HepG2 (cell line): ENCODE measurements at regions not wholly inside any gene's neighbourhood (a gene's known extent, or its start where the extent isn't known, plus 50 kb on each side); places are given as distances from the start of the nearest gene placed in this dataset.

ENCODE experiments used
- ATAC-seq: fragments of 200-7000 bp; cut with Tn5 transposase; 3 replicates; pipeline ENCODE4 v1.9.1; 2020; ENCODE audit warnings: mild to moderate bottlenecking, moderate library complexity
- BruUV-seq: library from RNA; stranded (reverse); fragments of 400-500 nt; replicated peaks from 2 replicates; lab custom pipeline; 2021; lab: Mats Ljungman, UMichigan
- CTCF ChIA-PET: fragments of 300-600 bp; formaldehyde crosslinking; extraction: SDS; loops from one replicate; lab custom pipeline; 2021; ENCODE audit warnings: low total read pairs, inconsistent platforms, low intra/inter-chr PET ratio; lab: Yijun Ruan, JAX
- POLR2A ChIA-PET: fragments of 350-600 bp; sonication (Branson Sonifier 250); formaldehyde crosslinking; loops from one replicate; lab custom pipeline; 2020; ENCODE audit warnings: antibody characterized with exemption, inconsistent platforms; lab: Yijun Ruan, JAX
- DNase-seq: peaks from one replicate; pipeline ENCODE4 v3.0.0-alpha.2; 2015; ENCODE audit warnings: low spot score
- FAIRE-seq: peaks from 3 replicates; lab custom pipeline; 2011; peaks lifted over from hg19 to GRCh38; lab: Jason Lieb, UNC
- H2AFZ ChIP-seq: one replicate; pipeline ENCODE4 v1.6.1; 2011; ENCODE audit warnings: low read length, inconsistent platforms
- H3K27ac ChIP-seq: fragments of 300-600 bp; 3 replicates; pipeline ENCODE4 v1.8.0; 2011; ENCODE audit warnings: mixed run types, mild to moderate bottlenecking, mixed read lengths, low read length, inconsistent platforms; ENCODE audit not compliant: insufficient read depth; ENCODE audit errors: extremely low read length
- H3K27me3 ChIP-seq, 2 experiments: fragments of 200-600 bp in 1 of 2; 2 replicates in 1 of 2; 3 replicates in 1 of 2; pipeline versions ENCODE4 v1.6.0 to v1.8.0; 2011; ENCODE audit warnings: low read length in 2 of 2, mild to moderate bottlenecking in 2 of 2, moderate library complexity in 2 of 2, inconsistent platforms in 1 of 2; ENCODE audit not compliant: insufficient read depth in 2 of 2, control insufficient read depth in 1 of 2
- H3K36me3 ChIP-seq, 2 experiments: fragments of 200-600 bp in 1 of 2; replicated peaks in 1 of 2; 2 replicates in 1 of 2; 3 replicates in 1 of 2; pipeline versions ENCODE4 v1.5.1 to v1.8.0; 2011; ENCODE audit warnings: low read length in 2 of 2, inconsistent platforms in 1 of 2; ENCODE audit not compliant: insufficient read depth in 2 of 2, control insufficient read depth in 1 of 2
- H3K4me1 ChIP-seq: 2 replicates; pipeline ENCODE4 v1.5.1; 2012; ENCODE audit warnings: low read length, inconsistent platforms; ENCODE audit not compliant: insufficient read depth
- H3K4me2 ChIP-seq: 2 replicates; pipeline ENCODE4 v1.6.0; 2011; ENCODE audit warnings: low read depth, low read length, inconsistent platforms
- H3K4me3 ChIP-seq, 3 experiments: fragments of 200-600 bp in 1 of 3; sonication (generic), shearing (Covaris generic) in 1 of 3; replicated peaks in 1 of 3; 2 replicates each; pipeline ENCODE4 v1.5.1; 2011 to 2016; ENCODE audit warnings: low read length in 3 of 3, inconsistent platforms in 2 of 3, low read depth in 2 of 3, mild to moderate bottlenecking in 2 of 3, control low read depth in 1 of 3, mixed read lengths in 1 of 3; ENCODE audit not compliant: insufficient read depth in 1 of 3
- H3K79me2 ChIP-seq: one replicate; pipeline ENCODE4 v1.6.1; 2011; ENCODE audit warnings: low read length, inconsistent platforms; ENCODE audit not compliant: insufficient read depth
- H3K9ac ChIP-seq: 2 replicates; pipeline ENCODE4 v1.6.0; 2011; ENCODE audit warnings: mild to moderate bottlenecking, low read depth, low read length, inconsistent platforms; ENCODE audit not compliant: insufficient read depth
- H3K9me3 ChIP-seq: 2 replicates; pipeline ENCODE4 v1.5.1; 2012; ENCODE audit warnings: mild to moderate bottlenecking, low read length
- H4K20me1 ChIP-seq: 2 replicates; pipeline ENCODE4 v1.6.0; 2011; ENCODE audit warnings: inconsistent platforms, mild to moderate bottlenecking, low read length, moderate library complexity; ENCODE audit not compliant: insufficient read depth
- ATF4 ChIP-seq, 2 experiments: fragments of 450-650 bp in 1 of 2; sonication (generic) in 1 of 2; formaldehyde crosslinking; IDR thresholded peaks; 2 replicates each; pipeline versions ENCODE4 v1.5.0 to v1.8.0; 2020 to 2022; ENCODE audit warnings: mild to moderate bottlenecking in 1 of 2, missing genetic modification reagents in 1 of 2
- CENPT ChIP-seq: sonication (generic); formaldehyde crosslinking; IDR thresholded peaks from 2 replicates; pipeline ENCODE4 v1.8.0; 2022; ENCODE audit warnings: low read depth, mild to moderate bottlenecking, moderate library complexity, missing genetic modification reagents
- DMTF1 ChIP-seq: sonication (generic); formaldehyde crosslinking; IDR thresholded peaks from 2 replicates; pipeline ENCODE4 v1.4.0; 2020; ENCODE audit warnings: mild to moderate bottlenecking, missing genetic modification reagents
- FOXK2 ChIP-seq: fragments of 450-650 bp; IDR thresholded peaks from 2 replicates; pipeline ENCODE4 v1.6.1; 2016
- KLF11 ChIP-seq: IDR thresholded peaks from 2 replicates; pipeline ENCODE4 v1.6.1; 2016; ENCODE audit warnings: missing compliant biosample characterization
- NFIC ChIP-seq: IDR thresholded peaks from 2 replicates; pipeline ENCODE4 v1.6.1; 2012; ENCODE audit warnings: mild to moderate bottlenecking, low read length, inconsistent platforms
- NR0B2 ChIP-seq: sonication (generic); formaldehyde crosslinking; IDR thresholded peaks from 2 replicates; pipeline ENCODE4 v1.4.0; 2020; ENCODE audit warnings: mild to moderate bottlenecking, missing genetic modification reagents
- RCOR2 ChIP-seq: IDR thresholded peaks from 2 replicates; pipeline ENCODE4 v1.6.1; 2016; ENCODE audit warnings: missing biosample characterization, missing genetic modification reagents
- SNAPC2 ChIP-seq: sonication (generic); formaldehyde crosslinking; IDR thresholded peaks from 2 replicates; pipeline ENCODE4 v1.8.1; 2022; ENCODE audit warnings: mild to moderate bottlenecking, missing genetic modification reagents
- THAP7 ChIP-seq: sonication (generic); formaldehyde crosslinking; IDR thresholded peaks from 2 replicates; pipeline ENCODE4 v1.8.1; 2023; ENCODE audit warnings: mild to moderate bottlenecking, missing genetic modification reagents
- ZKSCAN1 ChIP-seq: fragments of 150-350 bp; IDR thresholded peaks from 2 replicates; pipeline ENCODE4 v1.6.1; 2014; ENCODE audit warnings: low read length
- ZNF274 ChIP-seq: sonication (generic); formaldehyde crosslinking; IDR thresholded peaks from 2 replicates; pipeline ENCODE4 v1.5.1; 2020; ENCODE audit warnings: mild to moderate bottlenecking, missing genetic modification reagents
- ZNF44 ChIP-seq: sonication (generic); formaldehyde crosslinking; IDR thresholded peaks from 2 replicates; pipeline ENCODE4 v1.5.1; 2020; ENCODE audit warnings: mild to moderate bottlenecking, missing genetic modification reagents
- ZNF713 ChIP-seq: sonication (generic); formaldehyde crosslinking; IDR thresholded peaks from 2 replicates; pipeline ENCODE4 v1.4.0; 2020; ENCODE audit warnings: mild to moderate bottlenecking, missing genetic modification reagents
- ZNF891 ChIP-seq: sonication (generic); formaldehyde crosslinking; IDR thresholded peaks from 2 replicates; pipeline ENCODE4 v1.5.0; 2020; ENCODE audit warnings: mild to moderate bottlenecking, missing genetic modification reagents
- WGBS: methylation state at CpG from one replicate; pipeline ENCODE4 v1.1.6; 2017; ENCODE audit warnings: low lambda C conversion rate; 5-methylcytosine and 5-hydroxymethylcytosine counted together
- in situ Hi-C: cut with HindIII; loops from 2 replicates; pipeline ENCODE4 v1.10.0; 2017; ENCODE audit warnings: low pct_unique_long_range_greater_than_20kb; ENCODE audit not compliant: extremely low pct_ligation_motif_present
- intact Hi-C: fragments of 100-400 bp; cut with micrococcal nuclease; formaldehyde crosslinking; loops from one replicate; pipeline ENCODE4 v1.10.0; 2022; ENCODE audit not compliant: unreplicated experiment

- Histone ChIP-seq H3K27me3 (no peaks in the 10 kb centered on the region), H3K4me2 (no peak overlapping the region), H2AFZ (no peak overlapping the region), H3K9ac (no peak overlapping the region), H3K4me1 (0 out of 2 replicates have a peak, but pooled peaks cover 9% of the 10 kb centered on the region), H3K79me2 (no peaks in the 10 kb centered on the region), H3K36me3 (no peaks in the 10 kb centered on the region), H3K27ac (no peak overlapping the region), H3K9me3 (no peaks in the 10 kb centered on the region), H3K4me3 (no peak overlapping the region), H4K20me1 (no peaks in the 10 kb centered on the region)
- CTCF ChIA-PET: no interaction called here
- in situ Hi-C loops: no loop called here
- ATAC-seq (no peak), DNase-seq (no peak), FAIRE-seq (no peak)
- intact Hi-C loops: no loop called here
- POLR2A ChIA-PET: no interaction called here
- WGBS: 80% methylated on average over 1 of the region's 8 CpGs
- no TSS peak for BruUV-seq
- no peak for TF ChIP-seq ZNF713 (CRISPR knock-in tag)
- TF ChIP-seq ZNF891 (CRISPR knock-in tag): no peak
- no peak for TF ChIP-seq KLF11
- TF ChIP-seq FOXK2: no peak
- TF ChIP-seq CENPT (CRISPR knock-in tag): no peak
- TF ChIP-seq SNAPC2: no peak
- TF ChIP-seq ATF4 (CRISPR knock-in tag; IDR thresholded peaks at IDR 0.05): no peak
- TF ChIP-seq NFIC: no peak
- no peak for TF ChIP-seq THAP7
- TF ChIP-seq DMTF1: no peak
- no peak for TF ChIP-seq RCOR2 (CRISPR knock-in tag)
- TF ChIP-seq ZKSCAN1: no peak
- no peak for TF ChIP-seq NR0B2 (CRISPR knock-in tag)
- no peak for TF ChIP-seq ZNF274 (CRISPR knock-in tag)
- no peak for TF ChIP-seq ZNF44 (CRISPR knock-in tag)
Observed at GRCh38 chrX:52576946-52577345, 60.1 kb upstream of the XAGE1B start.
